ENCODE measurements at regions not wholly inside any gene's neighbourhood (a gene's known extent, or its start where the extent isn't known, plus 50 kb on each side); places are given as distances from the start of the nearest gene placed in this dataset.

DNA sequence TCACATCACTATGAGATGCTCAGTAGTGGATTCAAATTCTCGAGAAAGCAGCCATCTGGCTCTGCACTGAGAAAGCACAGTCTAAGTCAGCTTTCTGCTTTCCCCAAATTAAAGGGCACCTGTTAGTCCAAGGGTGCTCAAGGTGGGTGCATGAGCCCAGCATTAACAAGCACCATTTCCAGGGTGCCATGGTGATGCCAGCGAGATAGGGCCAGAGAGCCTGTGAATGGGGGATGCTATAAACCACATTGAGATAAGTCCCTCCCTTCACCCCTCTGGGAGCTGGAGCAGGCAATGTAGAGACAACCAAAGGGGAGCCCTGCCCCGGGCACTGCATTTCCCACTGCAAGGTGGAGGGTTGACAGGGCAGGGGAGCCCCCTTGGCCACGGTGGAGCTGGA is 568.2 kb downstream of the AJAP1 start:
- TF ChIP-seq, protein P1, sequence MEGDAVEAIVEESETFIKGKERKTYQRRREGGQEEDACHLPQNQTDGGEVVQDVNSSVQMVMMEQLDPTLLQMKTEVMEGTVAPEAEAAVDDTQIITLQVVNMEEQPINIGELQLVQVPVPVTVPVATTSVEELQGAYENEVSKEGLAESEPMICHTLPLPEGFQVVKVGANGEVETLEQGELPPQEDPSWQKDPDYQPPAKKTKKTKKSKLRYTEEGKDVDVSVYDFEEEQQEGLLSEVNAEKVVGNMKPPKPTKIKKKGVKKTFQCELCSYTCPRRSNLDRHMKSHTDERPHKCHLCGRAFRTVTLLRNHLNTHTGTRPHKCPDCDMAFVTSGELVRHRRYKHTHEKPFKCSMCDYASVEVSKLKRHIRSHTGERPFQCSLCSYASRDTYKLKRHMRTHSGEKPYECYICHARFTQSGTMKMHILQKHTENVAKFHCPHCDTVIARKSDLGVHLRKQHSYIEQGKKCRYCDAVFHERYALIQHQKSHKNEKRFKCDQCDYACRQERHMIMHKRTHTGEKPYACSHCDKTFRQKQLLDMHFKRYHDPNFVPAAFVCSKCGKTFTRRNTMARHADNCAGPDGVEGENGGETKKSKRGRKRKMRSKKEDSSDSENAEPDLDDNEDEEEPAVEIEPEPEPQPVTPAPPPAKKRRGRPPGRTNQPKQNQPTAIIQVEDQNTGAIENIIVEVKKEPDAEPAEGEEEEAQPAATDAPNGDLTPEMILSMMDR (IDR thresholded peaks at IDR 0.05 in 2 of 3, conservative IDR thresholded peaks at IDR 0.05 in 1 of 3; ENCODE audit: control insufficient read depth in 2 of 3, extremely low read depth in 1 of 3, insufficient read depth in 1 of 3, low read depth in 3 of 3, low read length in 3 of 3): no peak
- TF ChIP-seq TBL1XR1 (IDR thresholded peaks at IDR 0.05; ENCODE audit: low read depth, low read length) (no peak), ZNF384 (IDR thresholded peaks at IDR 0.05; ENCODE audit: borderline replicate concordance, low read depth, low read length) (no peak), POLR2AphosphoS2 (IDR thresholded peaks at IDR 0.05; ENCODE audit: low read depth, low read length) (no peak), USF1 (IDR thresholded peaks at IDR 0.05; ENCODE audit: borderline replicate concordance, extremely low read length, insufficient read depth, low read depth, low read length) (no peak), PAX5 (IDR thresholded peaks at IDR 0.05; ENCODE audit: borderline replicate concordance, low read depth, low read length) (no peak)
- TF ChIP-seq, protein P2, sequence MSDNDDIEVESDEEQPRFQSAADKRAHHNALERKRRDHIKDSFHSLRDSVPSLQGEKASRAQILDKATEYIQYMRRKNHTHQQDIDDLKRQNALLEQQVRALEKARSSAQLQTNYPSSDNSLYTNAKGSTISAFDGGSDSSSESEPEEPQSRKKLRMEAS (IDR thresholded peaks at IDR 0.05; ENCODE audit: low read depth, low read length): no peak
- TF ChIP-seq, protein P3, sequence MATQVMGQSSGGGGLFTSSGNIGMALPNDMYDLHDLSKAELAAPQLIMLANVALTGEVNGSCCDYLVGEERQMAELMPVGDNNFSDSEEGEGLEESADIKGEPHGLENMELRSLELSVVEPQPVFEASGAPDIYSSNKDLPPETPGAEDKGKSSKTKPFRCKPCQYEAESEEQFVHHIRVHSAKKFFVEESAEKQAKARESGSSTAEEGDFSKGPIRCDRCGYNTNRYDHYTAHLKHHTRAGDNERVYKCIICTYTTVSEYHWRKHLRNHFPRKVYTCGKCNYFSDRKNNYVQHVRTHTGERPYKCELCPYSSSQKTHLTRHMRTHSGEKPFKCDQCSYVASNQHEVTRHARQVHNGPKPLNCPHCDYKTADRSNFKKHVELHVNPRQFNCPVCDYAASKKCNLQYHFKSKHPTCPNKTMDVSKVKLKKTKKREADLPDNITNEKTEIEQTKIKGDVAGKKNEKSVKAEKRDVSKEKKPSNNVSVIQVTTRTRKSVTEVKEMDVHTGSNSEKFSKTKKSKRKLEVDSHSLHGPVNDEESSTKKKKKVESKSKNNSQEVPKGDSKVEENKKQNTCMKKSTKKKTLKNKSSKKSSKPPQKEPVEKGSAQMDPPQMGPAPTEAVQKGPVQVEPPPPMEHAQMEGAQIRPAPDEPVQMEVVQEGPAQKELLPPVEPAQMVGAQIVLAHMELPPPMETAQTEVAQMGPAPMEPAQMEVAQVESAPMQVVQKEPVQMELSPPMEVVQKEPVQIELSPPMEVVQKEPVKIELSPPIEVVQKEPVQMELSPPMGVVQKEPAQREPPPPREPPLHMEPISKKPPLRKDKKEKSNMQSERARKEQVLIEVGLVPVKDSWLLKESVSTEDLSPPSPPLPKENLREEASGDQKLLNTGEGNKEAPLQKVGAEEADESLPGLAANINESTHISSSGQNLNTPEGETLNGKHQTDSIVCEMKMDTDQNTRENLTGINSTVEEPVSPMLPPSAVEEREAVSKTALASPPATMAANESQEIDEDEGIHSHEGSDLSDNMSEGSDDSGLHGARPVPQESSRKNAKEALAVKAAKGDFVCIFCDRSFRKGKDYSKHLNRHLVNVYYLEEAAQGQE (IDR thresholded peaks at IDR 0.05; ENCODE audit: low read depth, low read length): no peak
